Caki2 (cell line): ENCODE measurements at regions not wholly inside any gene's neighbourhood (a gene's known extent, or its start where the extent isn't known, plus 50 kb on each side); places are given as distances from the start of the nearest gene placed in this dataset.

Source experiments
- DNase-seq: peaks from one replicate; pipeline ENCODE4 v3.0.0-alpha.2; 2015; ENCODE audit warnings: low read depth
- in situ Hi-C: cut with HindIII; loops from 2 replicates; pipeline ENCODE4 v1.10.0; 2016; ENCODE audit warnings: low sequenced_read_pairs, low pct_unique_long_range_greater_than_20kb, mixed read lengths

DNA sequence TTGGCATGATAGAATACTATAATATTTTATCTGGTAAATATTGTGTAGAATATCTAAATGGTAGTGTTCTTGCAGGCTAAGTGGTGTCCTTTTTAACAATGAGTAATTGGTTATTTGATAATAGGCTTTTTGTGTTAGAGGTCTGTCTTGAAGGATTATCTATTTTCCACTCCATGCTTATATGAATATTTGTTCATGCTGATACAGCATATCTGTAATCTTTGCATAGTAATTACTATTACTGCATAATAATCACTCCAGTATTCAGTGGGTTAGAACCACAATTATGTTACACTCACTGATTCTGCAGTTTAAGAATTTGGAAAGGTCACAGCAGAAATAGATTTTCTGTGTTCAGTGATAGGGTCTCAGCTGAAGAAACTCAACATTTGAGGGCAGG lies 1229.9 kb downstream of the MAT2B start:
- in situ Hi-C loops, result no loop called here
- no peak for DNase-seq

DNA sequence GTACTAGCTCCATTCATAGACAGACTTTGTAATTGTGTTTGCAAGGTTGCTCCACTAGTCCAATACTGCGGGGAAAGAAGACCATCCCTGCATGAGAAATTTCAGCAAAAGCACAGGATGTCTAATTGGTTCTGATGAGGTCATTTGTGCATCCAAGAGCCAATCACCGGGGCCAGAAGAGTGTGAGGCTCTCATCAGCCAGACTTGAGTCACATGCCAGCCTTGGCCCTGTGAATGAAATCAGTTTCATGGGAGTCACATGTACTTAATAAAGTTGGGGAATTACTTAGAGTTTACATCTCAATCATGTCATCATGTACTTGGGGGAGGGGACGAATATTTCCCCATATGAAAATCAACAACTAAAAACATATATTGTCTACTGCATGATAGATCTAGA lies 1236.0 kb downstream of the MAT2B start:
- in situ Hi-C loops, result no loop called here
- no peak for DNase-seq

DNA sequence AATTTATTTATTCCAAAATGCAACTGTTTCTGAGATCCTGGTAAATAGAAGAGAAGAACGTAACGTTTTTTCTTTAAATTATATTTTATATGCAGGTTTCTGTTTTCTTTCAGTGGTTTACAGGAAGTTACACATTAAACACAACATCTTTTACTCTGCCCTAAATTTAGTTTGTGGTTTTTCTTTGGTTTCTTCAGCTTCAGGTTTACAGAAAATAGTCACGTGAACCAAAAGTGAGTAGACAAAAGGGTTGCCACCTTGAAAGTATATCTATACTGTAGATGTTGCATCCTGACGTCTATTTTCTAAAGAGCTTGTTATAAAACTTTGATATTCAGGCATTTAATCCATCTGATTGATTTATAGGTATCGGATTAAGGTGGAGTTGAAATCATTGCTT lies 1236.6 kb downstream of the MAT2B start:
- in situ Hi-C loops, result no loop called here
- DNase-seq, result no peak

DNA sequence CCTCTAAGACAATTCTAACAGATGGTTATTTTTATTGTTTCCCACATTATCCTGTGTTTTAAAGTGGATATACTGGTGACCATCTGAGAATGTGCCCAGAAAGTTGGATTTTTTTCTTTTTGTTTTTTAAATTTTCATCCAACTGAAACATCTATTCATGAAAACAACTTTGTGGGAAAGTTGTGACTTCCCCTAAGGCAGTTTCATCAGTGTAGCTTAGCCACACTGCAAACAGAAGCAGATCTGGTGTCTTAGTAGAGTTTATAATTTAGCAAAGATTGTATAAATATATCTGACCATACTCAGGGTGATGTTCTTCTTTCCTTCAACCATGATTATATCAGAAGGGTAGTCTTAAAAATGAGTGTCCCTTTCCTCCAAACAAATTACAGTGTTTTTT lies 1241.3 kb downstream of the MAT2B start:
- DNase-seq, result no peak
- in situ Hi-C loops, result no loop called here

DNA sequence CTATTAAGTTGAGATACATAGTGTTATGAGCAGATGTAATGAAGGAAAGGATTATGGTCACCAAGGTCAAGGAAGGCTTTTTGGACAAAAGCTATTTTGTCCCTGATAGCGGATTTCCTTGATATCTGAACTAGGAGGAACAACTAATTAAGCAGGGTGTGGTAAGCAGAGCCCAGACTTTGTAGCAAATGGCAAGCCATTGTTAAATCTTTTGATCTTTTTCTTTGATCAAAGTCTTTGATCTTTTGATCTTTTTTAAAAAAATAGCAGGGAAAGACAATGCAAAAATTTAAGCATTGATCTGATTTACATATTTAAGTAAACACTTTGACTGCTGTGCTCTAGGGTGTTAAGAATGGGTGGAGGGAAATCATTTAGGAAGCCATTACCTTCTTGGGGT lies 1242.0 kb downstream of the MAT2B start:
- no peak for DNase-seq
- in situ Hi-C loops, result no loop called here

DNA sequence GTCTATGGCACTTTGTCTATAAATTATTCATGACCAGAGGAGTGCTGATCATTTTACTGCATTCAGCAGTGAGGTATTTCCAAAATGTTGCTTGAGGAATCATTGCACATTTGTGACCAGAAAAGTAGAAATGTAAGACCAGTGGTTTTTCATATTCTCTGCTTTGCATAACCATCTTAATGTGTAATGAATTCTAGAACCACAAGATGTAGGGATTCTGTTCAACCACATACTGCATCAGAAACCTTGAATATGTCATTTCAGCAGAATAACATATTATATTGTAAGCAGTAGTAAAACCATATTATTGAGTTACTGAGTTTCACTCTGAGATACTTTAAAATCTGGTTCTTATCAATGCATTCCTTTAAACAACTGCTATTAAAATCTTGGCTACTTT lies 1243.4 kb downstream of the MAT2B start:
- in situ Hi-C loops, result no loop called here

DNA sequence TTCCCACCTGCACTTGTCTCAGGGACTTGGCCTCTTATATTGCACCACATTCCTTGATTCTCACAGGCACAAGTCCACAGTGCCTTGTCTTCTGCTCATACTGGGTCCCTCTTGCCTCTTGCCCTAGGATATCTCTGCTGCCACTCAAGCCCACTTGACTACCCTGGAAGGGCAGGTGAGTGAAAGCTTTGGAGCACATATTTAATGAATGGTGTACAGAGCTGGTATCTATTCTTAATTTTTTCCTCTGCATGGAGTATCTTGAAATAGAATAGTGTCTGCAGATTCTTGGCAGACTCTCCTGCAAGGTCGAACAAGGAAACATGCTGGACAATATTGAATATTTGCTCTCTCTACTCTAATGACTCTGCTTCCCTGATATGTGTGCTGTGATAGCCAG lies 1248.0 kb downstream of the MAT2B start:
- in situ Hi-C loops, result no loop called here
- DNase-seq, result no peak

More for the DNA sequence above, 1243.4 kb downstream of the MAT2B start:
- DNase-seq, result no peak

DNA sequence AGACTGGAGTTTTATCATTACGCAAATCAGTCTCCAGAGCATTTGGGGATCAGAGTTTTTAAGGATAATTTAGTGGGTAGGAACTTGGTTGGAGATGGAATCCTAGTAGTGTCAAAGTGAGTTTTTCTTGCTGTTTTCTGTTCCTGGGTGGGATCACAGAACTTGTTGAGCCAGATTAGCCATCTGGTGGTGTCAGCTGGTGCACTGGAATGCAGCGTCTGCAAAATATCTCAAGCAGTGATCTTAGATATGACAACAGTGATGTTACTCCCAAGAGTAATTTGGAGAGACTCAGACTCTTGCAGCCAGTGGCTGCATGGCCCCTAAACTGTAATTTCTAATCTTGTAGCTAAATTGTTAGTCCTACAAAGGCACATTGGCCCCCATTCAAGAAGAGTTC lies 1257.8 kb downstream of the MAT2B start:
- in situ Hi-C loops, result no loop called here
- no peak for DNase-seq

DNA sequence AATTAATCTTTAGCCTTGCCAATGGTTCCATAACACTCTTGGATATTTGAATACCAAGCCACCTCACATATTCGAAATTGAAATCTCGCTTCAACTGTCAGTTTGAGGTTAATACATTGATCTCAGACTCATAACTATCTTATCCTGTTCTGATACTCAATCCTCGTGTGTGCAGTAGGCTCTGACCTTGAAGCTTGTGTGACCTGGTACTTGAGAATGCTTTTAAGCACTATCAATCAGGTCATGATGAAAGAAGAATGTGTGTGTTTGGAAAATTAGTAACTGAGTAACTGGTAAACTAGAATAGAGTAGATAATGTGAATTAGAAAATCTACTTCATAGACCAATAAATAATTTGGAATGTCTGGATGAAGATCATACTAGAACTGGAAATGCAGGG lies 1266.7 kb downstream of the MAT2B start:
- DNase-seq, result no peak
- in situ Hi-C loops, result no loop called here

DNA sequence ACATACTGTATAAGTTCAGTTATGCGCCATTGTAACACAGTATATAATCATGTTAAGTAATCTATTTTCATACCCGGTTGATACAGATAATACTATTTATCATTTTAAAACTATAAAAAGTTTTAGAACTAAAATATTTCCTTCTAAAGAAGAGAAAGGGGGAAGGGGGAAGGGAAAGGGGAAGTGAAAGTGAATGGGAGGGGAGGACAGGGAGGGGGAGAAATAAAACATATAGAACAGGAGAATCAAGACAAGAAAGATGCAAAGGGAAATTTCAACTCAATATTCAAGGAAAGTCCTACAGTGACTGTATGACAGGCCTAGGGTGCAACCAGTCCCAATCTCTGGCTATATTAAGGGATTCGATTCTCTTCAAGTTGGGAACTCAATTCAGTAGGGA lies 1278.8 kb downstream of the MAT2B start:
- in situ Hi-C loops, result no loop called here
- DNase-seq, result no peak

DNA sequence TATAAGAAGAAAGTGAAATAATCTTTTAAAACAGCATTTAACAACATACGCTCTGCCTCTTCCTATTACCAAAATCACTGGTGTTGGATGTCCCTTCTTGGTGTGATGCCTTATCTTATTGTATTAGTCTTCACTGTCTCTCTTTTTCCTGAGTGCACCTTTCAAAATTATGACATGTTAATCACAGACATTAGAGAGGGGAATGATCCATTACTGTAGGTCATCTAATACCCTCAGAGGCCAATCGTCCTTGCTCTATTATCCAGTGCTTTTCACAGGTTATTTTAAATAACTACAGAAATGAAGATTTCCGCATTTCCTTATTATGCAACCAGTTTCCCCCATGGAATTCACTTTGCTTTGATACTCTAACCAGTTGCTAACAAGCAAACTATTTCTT lies 1292.7 kb downstream of the MAT2B start:
- in situ Hi-C loops, result no loop called here

DNA sequence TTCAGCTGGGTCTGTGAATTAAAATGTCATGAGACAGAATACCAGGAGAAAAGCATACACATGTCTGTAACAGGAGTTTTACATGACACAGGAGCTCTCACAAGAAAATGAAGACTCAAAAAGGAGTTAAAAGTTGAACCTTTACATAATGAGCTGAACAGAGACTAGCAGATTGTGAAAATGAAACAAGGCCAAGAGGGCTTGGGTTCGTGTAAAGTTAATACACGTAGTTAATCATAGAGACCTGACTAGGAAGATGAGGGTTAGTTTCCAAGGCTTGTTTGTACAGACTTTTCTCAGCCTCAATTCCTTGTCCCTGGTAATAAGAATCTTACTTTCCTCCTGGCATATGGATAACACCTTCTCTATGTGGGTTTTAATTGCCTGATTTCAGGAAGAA lies 1294.0 kb downstream of the MAT2B start:
- in situ Hi-C loops, result no loop called here
- DNase-seq, result no peak

More for the DNA sequence above, 1292.7 kb downstream of the MAT2B start:
- no peak for DNase-seq

DNA sequence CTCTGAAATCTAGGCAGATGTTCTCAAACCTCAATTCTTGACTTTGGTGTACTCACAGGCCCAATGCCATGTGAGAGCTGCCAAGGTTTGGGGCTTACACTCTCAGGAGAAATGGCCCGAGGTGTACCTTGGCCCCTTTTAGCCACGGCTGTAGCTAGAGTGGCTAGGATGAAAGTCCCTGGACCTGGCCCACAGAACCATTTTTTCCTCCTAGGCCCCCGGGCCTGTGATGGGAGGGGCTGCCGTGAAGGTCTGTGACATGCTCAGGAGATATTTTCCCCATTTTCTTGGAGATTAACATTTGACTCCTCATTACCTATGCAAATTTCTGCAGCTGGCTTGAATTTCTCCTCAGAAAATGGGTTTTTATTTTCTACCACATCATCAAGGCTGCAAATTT lies 1296.5 kb downstream of the MAT2B start:
- in situ Hi-C loops, result no loop called here
- no peak for DNase-seq

DNA sequence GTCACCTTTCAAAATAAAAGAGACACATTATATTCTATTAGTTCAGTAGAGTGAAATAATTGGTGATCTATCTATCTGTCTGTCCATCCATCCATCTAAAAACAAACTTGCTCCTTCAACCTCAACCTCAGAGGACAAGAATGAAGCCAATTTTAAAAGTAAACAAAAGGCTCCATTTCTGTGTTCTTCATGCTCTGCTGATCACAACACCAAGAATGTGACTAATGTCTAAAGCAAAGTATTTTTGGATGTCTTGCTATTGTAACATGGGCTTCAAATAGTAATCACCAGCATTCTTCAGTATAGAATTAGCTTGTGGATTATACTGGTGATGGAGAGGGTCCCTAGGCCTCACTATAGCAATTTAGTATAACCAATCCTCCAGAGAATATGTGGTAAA lies 1304.4 kb downstream of the MAT2B start:
- DNase-seq, result peak; percentile 73

DNA sequence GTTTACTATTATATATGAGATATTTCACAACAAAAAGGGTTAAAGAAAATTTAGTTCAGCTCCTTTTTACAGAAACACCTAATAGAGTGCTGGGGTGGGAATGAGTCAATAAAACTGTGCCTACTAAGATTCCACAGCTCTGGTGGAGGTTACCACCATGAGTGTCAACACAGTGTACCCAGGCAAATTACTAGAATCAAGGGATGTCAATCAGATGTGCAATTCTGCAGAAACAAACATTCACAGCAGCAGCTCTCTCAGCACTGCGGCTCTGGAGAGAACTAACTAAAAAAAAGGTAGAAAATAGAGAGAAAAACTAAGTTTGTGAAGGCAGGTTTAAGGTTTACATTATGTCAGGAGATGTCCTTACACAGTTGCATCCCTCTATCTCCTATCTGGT lies 1313.0 kb downstream of the MAT2B start:
- in situ Hi-C loops, result no loop called here

More for the DNA sequence above, 1304.4 kb downstream of the MAT2B start:
- in situ Hi-C loops, result no loop called here

DNA sequence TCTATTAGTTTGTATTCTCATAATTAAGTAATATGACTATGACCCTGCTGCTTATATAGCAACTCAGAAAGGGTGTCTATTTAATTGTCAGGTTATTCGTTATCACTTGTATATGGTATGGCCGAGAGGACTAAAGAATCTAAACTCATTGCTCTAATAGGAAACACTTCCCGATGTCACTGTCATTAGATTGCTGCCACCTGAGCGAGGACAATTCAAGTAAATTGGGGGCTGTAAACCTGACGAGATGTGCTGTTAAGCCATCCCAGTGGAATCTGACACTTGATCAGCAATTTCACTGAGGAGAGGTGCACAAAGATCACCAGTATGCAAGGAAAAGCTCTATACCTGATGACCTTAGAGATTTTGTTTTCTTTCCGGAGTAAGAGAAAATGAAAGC lies 1319.3 kb downstream of the MAT2B start:
- in situ Hi-C loops, result no loop called here
- no peak for DNase-seq

More for the DNA sequence above, 1313.0 kb downstream of the MAT2B start:
- DNase-seq, result no peak

DNA sequence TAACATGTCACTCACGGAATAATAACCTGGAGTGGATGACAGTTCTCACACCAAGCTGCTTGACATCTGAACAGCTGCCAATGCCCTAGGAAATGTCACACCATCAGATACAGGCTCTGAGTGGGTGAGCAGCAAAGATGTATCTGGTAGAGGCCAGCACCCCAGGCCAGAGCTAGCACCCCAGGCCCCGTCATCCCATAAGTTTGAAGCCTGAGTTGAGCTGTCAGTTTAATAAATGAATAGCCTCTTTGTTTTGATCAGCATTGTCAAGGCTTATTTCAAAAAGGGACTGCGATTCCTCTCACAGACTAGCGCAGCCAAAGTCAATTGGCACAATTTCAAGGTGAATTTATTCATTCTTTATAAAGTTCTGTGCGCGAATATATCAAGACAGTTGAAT lies 1327.1 kb downstream of the MAT2B start:
- DNase-seq, result no peak
- in situ Hi-C loops, result no loop called here

DNA sequence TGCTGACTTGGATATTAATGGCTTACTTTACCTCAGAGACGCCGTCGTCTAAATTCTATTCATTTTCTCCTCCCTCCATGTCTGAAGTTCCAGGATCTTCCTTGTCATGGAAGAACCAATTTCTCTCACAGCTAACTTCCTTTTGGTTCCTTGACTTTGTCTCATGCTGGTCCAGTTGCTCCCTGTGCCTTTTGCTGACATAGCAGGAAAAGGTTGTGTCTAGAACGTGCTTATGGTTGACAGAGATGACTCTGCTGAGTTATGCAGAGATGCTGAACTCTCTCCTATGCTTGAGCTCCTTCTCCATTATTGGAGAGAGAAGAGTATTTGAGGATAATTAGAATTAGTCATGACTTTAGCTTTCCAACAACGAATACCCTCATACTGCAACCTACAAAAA lies 1338.9 kb downstream of the MAT2B start:
- in situ Hi-C loops, result no loop called here
- no peak for DNase-seq

DNA sequence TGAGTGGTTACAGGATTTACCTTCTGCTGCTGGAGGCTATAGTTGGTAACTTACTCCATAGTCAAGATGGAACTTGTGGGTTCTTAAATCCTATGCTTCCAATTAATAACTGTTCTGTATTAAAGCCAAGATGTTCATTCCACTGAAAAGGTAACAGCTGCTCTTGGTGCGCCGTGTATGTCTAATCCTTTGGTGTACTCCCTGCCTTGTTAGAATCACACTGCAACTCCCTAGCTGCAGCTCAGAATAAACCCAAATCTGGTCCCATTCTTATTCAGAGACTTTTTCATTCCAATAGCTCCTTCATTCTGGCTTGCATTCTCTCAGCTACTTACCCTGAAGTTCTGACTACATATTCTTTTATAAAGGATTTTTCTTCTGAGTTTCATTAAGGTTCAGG lies 1355.5 kb downstream of the MAT2B start:
- in situ Hi-C loops, result no loop called here

DNA sequence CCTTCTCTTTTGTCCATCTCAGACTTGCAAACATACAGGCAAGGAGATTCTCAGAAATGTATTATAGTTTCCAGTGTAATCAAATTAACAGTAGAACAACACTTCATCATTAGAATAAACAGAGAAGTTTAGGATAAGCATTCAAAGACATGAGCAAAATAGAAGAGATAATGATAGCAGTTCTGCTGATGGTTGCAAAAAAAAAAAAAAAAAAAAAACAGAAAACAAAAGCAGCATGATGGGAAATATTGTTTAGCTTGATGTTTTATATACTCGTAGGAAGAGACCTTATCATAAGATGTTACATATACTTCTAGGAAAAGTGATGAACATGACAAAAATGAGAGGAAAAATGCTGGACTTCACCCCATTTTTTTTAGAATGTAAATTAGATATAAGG lies 1356.2 kb downstream of the MAT2B start:
- in situ Hi-C loops, result no loop called here
- DNase-seq, result no peak

More for the DNA sequence above, 1355.5 kb downstream of the MAT2B start:
- DNase-seq, result no peak

DNA sequence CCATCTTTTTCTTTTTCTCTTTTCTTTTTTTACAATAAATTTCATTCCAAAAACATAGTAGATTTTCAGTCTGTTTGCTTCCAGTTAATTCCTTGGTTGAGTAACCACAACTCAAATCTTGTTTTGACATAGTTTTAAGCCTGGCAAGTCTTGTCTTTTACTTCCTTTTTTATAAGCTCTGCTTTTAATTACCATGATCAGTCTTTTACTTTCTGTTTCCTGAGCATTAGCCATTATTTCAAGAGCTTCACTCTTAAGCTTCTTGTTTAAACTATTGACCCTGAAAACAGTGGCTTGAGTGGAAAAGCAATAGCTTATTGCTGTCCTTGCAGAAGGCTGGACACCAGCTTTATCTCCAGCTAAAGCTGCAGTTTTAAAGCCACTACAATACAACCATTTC lies 1363.3 kb downstream of the MAT2B start:
- in situ Hi-C loops, result no loop called here
- no peak for DNase-seq
